GM12878 (cell line): ENCODE measurements at regions not wholly inside any gene's neighbourhood (a gene's known extent, or its start where the extent isn't known, plus 50 kb on each side); places are given as distances from the start of the nearest gene placed in this dataset. TPM values are rescaled to one million over a fixed set of nuclear protein-coding genes. Genes with fewer than 3 reads are reported as not detected.

Experiments used
- small RNA-seq: library from RNA; depleted of rRNA; stranded (forward); fragments of <200 nt; gene quantifications from one replicate; pipeline ENCODE3, GENCODE V24; 2014

Small RNA genes in the stretch of these regions (small RNA-seq; reads per million reads assigned to genes)
- not detected for gene AL392003.1
